ENCODE measurements at regions not wholly inside any gene's neighbourhood (a gene's known extent, or its start where the extent isn't known, plus 50 kb on each side); places are given as distances from the start of the nearest gene placed in this dataset.
"Not testable (repeated sequence)": the region's sequence is repeated elsewhere in the genome, so short reads cannot be mapped to it uniquely, and the experiment has no call there.

- in situ Hi-C loops (cut with MboI; ENCODE audit: low pct_unique_long_range_greater_than_20kb, low sequenced_read_pairs, unreplicated experiment), result no loop called here
- TF ChIP-seq, protein P1, sequence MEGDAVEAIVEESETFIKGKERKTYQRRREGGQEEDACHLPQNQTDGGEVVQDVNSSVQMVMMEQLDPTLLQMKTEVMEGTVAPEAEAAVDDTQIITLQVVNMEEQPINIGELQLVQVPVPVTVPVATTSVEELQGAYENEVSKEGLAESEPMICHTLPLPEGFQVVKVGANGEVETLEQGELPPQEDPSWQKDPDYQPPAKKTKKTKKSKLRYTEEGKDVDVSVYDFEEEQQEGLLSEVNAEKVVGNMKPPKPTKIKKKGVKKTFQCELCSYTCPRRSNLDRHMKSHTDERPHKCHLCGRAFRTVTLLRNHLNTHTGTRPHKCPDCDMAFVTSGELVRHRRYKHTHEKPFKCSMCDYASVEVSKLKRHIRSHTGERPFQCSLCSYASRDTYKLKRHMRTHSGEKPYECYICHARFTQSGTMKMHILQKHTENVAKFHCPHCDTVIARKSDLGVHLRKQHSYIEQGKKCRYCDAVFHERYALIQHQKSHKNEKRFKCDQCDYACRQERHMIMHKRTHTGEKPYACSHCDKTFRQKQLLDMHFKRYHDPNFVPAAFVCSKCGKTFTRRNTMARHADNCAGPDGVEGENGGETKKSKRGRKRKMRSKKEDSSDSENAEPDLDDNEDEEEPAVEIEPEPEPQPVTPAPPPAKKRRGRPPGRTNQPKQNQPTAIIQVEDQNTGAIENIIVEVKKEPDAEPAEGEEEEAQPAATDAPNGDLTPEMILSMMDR (IDR thresholded peaks at IDR 0.05; ENCODE audit: extremely low read depth, insufficient read depth, missing control alignments), result no peak
- DNase-seq (ENCODE audit: low spot score), result no peak
Measured at GRCh38 chr14:101313268-101313667, 248.0 kb upstream of the DIO3 start.

DNA sequence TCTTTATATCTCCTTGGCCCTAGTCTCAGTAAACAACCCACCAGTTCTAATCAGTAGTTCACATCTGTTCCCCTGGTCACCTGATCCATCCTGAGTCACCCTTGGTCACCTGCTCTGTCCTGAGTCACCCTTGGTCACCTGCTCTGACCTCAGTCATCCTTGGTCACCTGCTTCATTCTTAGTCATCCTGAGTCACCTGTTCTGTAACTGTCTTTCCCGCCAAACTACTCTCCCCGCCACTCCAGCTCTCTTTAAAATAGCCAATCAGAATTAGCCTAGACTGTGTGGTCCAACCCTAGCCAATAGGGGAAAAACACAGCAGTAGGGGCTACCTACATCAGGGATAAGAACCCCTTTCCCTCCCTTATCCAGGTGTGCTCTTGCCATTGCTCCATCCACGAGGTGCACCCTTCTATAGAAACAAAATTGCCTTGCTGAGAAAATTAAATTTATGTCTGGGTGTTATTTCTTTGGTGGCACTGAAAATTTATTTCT lies 245.4 kb upstream of the DIO3 start:
- DNase-seq (ENCODE audit: low spot score), result no peak
- TF ChIP-seq, protein P1 (IDR thresholded peaks at IDR 0.05; ENCODE audit: extremely low read depth, insufficient read depth, missing control alignments), result no peak
- in situ Hi-C loops (cut with MboI; ENCODE audit: low pct_unique_long_range_greater_than_20kb, low sequenced_read_pairs, unreplicated experiment), result no loop called here

DNA sequence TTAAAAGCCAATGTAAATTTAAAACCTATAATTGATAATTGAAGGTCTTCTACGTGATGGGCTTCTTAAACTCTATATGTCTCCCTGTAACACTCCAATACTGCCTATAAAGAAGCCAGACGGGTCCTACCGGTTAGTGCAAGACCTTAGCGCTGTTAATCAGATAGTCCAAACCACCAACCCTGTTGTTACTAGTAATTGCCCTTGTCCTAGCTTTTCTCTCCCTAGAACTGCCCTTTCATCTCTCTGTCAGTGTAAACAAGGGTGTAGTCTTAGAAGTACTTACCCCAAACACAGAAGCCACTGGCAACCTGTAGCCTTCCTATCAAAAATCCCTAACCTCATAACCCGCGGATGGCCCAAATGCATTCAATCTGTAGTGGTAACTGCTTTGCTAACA lies 243.0 kb upstream of the DIO3 start:
- no peak for DNase-seq (ENCODE audit: low spot score)
- in situ Hi-C loops (cut with MboI; ENCODE audit: low pct_unique_long_range_greater_than_20kb, low sequenced_read_pairs, unreplicated experiment), result no loop called here

DNA sequence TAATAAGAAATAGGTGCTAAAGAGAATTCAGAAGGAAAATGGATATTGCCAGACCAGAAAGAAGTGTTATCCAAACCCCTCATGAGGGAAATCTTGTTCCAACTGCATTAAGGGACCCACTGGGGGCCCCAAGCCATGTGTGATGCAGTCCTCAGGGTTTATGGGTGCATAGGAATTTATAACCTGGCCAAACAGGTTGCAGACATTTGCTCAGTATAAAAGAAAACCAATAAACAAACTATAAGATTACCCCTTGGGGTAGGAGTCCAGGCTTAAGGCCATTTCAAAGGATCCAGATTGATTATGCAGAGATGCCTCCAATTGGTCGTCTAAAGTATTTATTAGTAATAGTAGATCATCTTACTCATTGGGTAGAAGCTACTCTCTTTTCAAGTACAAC lies 240.9 kb upstream of the DIO3 start:
- DNase-seq (ENCODE audit: low spot score), result no peak
- in situ Hi-C loops (cut with MboI; ENCODE audit: low pct_unique_long_range_greater_than_20kb, low sequenced_read_pairs, unreplicated experiment), result no loop called here
- TF ChIP-seq, protein P1 (IDR thresholded peaks at IDR 0.05; ENCODE audit: extremely low read depth, insufficient read depth, missing control alignments), result no peak

More for the DNA sequence above, 243.0 kb upstream of the DIO3 start:
- TF ChIP-seq, protein P1 (IDR thresholded peaks at IDR 0.05; ENCODE audit: extremely low read depth, insufficient read depth, missing control alignments), result no peak

GRCh38 chr14:101322223-101322622 lies 239.1 kb upstream of the DIO3 start:
- no peak for DNase-seq (ENCODE audit: low spot score)
- TF ChIP-seq, protein P1 (IDR thresholded peaks at IDR 0.05; ENCODE audit: extremely low read depth, insufficient read depth, missing control alignments), result no peak
- in situ Hi-C loops (cut with MboI; ENCODE audit: low pct_unique_long_range_greater_than_20kb, low sequenced_read_pairs, unreplicated experiment), result no loop called here

GRCh38 chr14:101323111-101323510 lies 238.2 kb upstream of the DIO3 start:
- in situ Hi-C loops (cut with MboI; ENCODE audit: low pct_unique_long_range_greater_than_20kb, low sequenced_read_pairs, unreplicated experiment), result no loop called here
- DNase-seq (ENCODE audit: low spot score), result no peak
- TF ChIP-seq, protein P1 (IDR thresholded peaks at IDR 0.05; ENCODE audit: extremely low read depth, insufficient read depth, missing control alignments), result no peak

DNA sequence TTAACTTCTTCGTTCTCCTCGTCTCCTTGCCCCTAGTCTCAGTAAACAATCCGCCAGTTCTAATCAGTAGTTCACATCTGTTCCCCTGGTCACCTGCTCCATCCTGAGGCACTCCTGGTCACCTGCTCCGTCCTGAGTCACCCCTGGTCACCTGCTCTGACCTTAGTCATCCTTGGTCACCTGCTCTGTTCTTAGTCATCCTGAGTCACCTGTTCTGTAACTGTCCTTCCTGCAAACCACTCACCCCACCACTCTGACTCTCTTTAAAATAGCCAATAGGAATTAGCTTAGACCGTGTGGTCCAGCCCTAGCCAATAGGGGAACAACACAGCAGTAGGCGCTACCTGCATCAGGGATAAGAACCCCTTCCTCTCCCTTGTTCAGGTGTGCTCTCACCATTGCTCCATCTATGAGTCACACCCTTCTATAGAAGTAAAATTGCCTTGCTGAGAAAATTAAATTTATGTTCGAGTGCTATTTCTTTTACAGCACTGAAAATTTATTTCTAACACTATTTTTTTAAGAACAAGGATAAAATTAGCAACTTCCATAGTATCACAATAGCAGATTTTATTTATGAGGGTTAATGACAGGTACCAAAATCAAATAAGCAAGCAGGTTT lies 237.6 kb upstream of the DIO3 start:
- in situ Hi-C loops (cut with MboI; ENCODE audit: low pct_unique_long_range_greater_than_20kb, low sequenced_read_pairs, unreplicated experiment); DNase-seq (ENCODE audit: low spot score): not testable (repeated sequence)
